ENCODE measurements at regions not wholly inside any gene's neighbourhood (a gene's known extent, or its start where the extent isn't known, plus 50 kb on each side); places are given as distances from the start of the nearest gene placed in this dataset.

GRCh38 chr5:31124651-31125305 is 68.7 kb upstream of the CDH6 start:
- H3K27ac ChIP-seq = no peak overlapping the region
- no peaks in the 10 kb centered on the region for H3K9me3 ChIP-seq
- TF ChIP-seq, protein P1, sequence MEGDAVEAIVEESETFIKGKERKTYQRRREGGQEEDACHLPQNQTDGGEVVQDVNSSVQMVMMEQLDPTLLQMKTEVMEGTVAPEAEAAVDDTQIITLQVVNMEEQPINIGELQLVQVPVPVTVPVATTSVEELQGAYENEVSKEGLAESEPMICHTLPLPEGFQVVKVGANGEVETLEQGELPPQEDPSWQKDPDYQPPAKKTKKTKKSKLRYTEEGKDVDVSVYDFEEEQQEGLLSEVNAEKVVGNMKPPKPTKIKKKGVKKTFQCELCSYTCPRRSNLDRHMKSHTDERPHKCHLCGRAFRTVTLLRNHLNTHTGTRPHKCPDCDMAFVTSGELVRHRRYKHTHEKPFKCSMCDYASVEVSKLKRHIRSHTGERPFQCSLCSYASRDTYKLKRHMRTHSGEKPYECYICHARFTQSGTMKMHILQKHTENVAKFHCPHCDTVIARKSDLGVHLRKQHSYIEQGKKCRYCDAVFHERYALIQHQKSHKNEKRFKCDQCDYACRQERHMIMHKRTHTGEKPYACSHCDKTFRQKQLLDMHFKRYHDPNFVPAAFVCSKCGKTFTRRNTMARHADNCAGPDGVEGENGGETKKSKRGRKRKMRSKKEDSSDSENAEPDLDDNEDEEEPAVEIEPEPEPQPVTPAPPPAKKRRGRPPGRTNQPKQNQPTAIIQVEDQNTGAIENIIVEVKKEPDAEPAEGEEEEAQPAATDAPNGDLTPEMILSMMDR (IDR thresholded peaks at IDR 0.05) = no peak
- no peak for TF ChIP-seq POLR2A (IDR thresholded peaks at IDR 0.05)
- DNase-seq = no peak
- H3K4me1 ChIP-seq = no peaks in the 10 kb centered on the region
- no peaks in the 10 kb centered on the region for H3K27me3 ChIP-seq
- H3K4me3 ChIP-seq = no peak overlapping the region
- H3K36me3 ChIP-seq = no peaks in the 10 kb centered on the region

GRCh38 chr5:31124026-31124425 is 69.5 kb upstream of the CDH6 start:
- Histone ChIP-seq H3K27me3 (no peaks in the 10 kb centered on the region), H3K27ac (no peak overlapping the region), H3K36me3 (no peaks in the 10 kb centered on the region), H3K9me3 (no peaks in the 10 kb centered on the region), H3K4me1 (no peaks in the 10 kb centered on the region), H3K4me3 (no peak overlapping the region)
- DNase-seq = no peak
- TF ChIP-seq POLR2A (IDR thresholded peaks at IDR 0.05) = no peak

GRCh38 chr5:31122998-31123951 is 70.2 kb upstream of the CDH6 start:
- no peaks in the 10 kb centered on the region for H3K36me3 ChIP-seq
- no peaks in the 10 kb centered on the region for H3K27me3 ChIP-seq
- H3K4me3 ChIP-seq = no peak overlapping the region
- H3K9me3 ChIP-seq = no peaks in the 10 kb centered on the region
- TF ChIP-seq POLR2A (IDR thresholded peaks at IDR 0.05) = no peak
- TF ChIP-seq, protein P1 (IDR thresholded peaks at IDR 0.05) = no peak
- H3K4me1 ChIP-seq = no peaks in the 10 kb centered on the region
- DNase-seq = no peak
- H3K27ac ChIP-seq = no peak overlapping the region

DNA sequence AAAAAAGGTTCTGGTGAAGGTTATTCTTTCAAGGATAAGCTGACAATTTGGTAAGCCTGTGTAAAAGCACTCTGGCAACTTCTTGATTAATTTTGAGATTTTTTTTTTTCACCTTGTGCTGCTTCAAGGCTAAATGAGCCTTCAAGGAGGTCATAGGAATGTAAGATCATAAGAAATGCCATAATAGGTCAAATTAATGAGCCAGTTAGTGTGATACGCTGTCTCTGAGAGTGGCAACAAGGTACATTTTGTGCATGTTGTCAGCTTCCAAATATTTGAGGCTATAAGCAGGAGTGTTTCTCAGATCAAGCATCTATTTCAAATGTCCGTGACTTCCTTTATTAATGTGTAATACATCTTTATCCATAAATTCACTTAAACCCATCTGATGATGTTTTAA is 72.3 kb upstream of the CDH6 start:
- H3K4me3 ChIP-seq = no peak overlapping the region
- no peak for DNase-seq

DNA sequence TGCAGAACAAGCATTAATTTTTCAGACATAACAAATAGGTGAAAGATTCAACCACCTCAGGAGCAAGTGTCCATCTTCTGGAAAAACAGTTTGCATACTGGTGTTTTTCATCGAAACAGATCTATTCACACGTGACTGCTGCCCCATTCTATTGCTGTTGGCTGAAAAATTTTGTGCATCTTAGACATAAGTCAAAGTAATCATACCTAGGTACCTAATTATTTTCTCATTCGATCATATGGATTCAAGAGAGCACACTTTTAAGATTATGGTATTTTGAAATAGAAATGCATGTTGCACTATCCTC is 72.9 kb upstream of the CDH6 start:
- no peaks in the 10 kb centered on the region for H3K27me3 ChIP-seq
- no peaks in the 10 kb centered on the region for H3K9me3 ChIP-seq
- no peaks in the 10 kb centered on the region for H3K4me1 ChIP-seq
- H3K4me3 ChIP-seq = no peak overlapping the region
- TF ChIP-seq POLR2A (IDR thresholded peaks at IDR 0.05) = no peak
- TF ChIP-seq, protein P1 (IDR thresholded peaks at IDR 0.05) = no peak
- no peak for DNase-seq
- H3K36me3 ChIP-seq = no peaks in the 10 kb centered on the region
- no peak overlapping the region for H3K27ac ChIP-seq

More for the DNA sequence above, 72.3 kb upstream of the CDH6 start:
- no peaks in the 10 kb centered on the region for H3K36me3 ChIP-seq
- H3K27me3 ChIP-seq = no peaks in the 10 kb centered on the region
- no peaks in the 10 kb centered on the region for H3K9me3 ChIP-seq
- TF ChIP-seq, protein P1 (IDR thresholded peaks at IDR 0.05) = no peak
- TF ChIP-seq POLR2A (IDR thresholded peaks at IDR 0.05) = no peak
- no peaks in the 10 kb centered on the region for H3K4me1 ChIP-seq
- H3K27ac ChIP-seq = no peak overlapping the region

DNA sequence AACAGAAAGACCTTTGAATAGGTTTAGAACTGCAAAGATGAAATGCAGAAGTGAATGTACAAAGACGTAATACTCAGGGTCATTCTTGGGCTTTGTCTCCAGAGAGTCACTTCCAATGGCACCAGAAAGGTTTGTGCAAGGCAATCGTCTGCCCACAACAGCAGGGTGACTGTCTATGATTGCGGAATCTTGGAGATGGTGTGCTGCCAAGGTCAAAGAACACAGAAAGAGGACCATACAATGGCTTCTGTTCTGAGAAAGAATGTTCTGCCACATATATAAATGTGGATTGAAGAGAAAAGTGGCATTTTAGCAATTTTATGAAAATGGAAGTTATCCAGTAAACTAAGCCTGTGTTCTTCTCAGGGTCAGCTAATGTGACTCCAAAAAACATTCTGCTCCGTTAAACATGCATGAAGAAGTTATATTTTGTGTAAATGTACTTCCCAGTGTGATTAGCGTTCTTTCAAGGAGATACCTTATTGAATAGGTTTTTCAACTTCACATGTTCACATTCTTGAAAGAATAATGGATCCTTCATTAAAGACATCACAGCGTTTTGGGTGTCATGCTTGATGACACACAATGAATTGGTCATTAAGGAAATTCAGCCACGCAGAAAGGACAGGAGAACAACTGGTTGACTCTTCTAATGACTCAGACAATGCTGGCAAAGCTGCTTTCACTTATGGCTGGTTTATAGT is 73.4 kb upstream of the CDH6 start:
- no peak for DNase-seq
- TF ChIP-seq, protein P1 (IDR thresholded peaks at IDR 0.05) = no peak
- TF ChIP-seq POLR2A (IDR thresholded peaks at IDR 0.05) = no peak
- no peaks in the 10 kb centered on the region for H3K9me3 ChIP-seq
- no peak overlapping the region for H3K4me3 ChIP-seq
- H3K4me1 ChIP-seq = no peaks in the 10 kb centered on the region
- no peaks in the 10 kb centered on the region for H3K36me3 ChIP-seq
- no peaks in the 10 kb centered on the region for H3K27me3 ChIP-seq
- no peak overlapping the region for H3K27ac ChIP-seq

Data from Peyer's patch (tissue), 4 donors.